T1000 (cell line): ENCODE measurements at regions not wholly inside any gene's neighbourhood (a gene's known extent, or its start where the extent isn't known, plus 50 kb on each side); places are given as distances from the start of the nearest gene placed in this dataset.

Source experiments
- DNase-seq: peaks from one replicate; lab custom pipeline; 2025; ENCODE audit warnings: mixed read lengths; lab: John Stamatoyannopoulos, UW

DNA sequence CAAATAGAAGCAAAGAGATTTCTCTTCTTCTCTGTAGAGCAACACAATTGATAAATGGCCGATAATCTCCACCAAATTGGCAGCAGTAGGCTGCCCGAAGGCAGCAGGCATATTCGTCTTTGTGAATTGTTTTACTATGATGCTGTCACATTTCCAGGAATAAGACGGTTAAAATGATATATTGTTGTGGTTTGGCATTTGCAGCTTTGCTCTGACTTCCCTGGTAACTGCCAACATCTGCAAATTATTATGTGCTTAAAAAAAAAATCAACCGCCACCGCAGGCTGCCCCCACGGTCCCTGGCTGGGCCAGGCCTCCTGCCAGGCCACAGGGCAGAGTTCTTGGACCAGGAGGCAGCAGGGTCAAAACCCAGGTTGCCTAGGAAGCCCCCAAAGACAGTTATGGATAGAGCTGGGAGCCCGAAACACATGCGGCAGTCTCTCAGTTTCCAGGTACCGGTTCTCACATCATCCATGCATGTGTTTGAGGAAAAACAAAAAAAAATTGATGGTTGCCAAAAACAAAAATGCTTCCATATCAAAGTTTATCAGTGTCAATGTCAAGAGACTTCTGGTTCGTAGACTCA is 179.3 kb downstream of the ETS2 start:
- no peak for DNase-seq

DNA sequence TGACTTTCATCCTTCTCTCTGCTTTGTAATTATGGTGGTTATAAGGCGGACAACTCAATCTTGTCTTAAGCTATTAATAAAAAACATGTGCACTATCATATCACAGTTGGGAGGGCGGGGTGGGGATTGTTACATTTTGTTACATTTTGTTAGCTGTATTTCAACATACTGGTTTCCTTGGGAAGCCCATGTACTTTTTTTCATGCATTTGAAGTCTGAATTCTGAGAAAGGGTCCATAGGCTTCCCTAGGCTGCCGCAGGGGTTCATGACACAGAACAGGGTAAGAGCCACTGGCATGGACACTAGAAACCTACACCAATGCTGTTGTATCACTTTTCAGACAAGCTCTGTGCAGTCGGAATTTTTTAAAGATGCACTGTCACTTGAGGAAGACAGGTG is 178.8 kb downstream of the ETS2 start:
- no peak for DNase-seq

DNA sequence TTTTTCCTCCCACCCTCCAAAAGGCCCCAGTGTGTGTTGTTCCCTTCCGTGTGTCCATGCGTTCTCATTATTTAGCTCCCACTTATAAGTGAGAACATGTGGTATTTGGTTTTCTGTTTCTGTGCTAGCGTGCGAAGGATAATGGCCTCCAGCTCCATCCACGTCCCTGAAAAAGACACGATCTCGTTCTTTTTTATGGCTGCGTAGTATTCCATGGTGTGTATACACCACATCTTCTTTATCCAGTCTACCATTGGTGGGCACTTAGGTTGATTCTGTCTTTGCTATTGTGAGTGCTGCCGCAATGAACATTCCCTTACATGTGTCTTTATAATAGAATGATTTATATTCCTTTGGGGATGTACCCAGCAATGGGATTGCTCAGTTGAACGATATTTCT is 177.8 kb downstream of the ETS2 start:
- DNase-seq: no peak

DNA sequence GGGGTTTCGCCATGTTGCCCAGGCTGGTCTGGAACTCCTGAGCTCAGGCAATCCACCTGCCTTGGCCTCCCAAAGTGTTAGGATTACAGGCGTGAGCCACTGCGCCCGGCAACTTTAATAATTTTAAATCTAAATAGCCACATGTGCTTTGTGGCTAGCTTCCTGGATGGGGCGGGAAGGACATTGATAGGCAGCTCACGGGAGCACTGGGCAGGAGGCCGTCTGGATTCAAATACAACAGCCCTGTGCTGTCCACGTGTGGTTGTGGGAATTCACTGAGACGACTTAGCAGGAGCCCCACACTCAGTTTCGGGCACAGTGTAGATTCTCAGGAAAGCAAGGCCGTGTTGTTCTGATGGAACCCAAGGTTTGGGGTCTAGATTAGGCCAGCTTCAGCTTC is 177.1 kb downstream of the ETS2 start:
- no peak for DNase-seq

DNA sequence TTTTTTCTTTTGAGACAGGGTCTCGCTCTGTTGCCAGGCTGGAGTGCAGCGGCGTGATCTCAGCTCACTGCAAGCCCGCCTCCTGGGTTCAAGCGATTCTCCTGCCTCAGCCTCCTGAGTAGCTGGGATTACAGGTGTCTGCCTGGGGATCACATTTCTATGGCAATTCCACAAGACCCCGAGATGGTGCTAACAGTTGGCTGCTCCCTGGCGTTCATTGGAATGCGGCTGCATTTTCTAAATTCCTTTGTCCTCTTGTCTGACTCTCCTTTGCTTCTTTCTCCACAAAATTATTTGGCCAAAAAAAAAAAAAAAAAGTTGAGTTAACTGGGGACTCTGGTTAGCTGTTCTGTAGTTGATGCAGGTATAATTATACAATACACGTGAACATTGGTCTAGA is 176.4 kb downstream of the ETS2 start:
- DNase-seq: no peak

DNA sequence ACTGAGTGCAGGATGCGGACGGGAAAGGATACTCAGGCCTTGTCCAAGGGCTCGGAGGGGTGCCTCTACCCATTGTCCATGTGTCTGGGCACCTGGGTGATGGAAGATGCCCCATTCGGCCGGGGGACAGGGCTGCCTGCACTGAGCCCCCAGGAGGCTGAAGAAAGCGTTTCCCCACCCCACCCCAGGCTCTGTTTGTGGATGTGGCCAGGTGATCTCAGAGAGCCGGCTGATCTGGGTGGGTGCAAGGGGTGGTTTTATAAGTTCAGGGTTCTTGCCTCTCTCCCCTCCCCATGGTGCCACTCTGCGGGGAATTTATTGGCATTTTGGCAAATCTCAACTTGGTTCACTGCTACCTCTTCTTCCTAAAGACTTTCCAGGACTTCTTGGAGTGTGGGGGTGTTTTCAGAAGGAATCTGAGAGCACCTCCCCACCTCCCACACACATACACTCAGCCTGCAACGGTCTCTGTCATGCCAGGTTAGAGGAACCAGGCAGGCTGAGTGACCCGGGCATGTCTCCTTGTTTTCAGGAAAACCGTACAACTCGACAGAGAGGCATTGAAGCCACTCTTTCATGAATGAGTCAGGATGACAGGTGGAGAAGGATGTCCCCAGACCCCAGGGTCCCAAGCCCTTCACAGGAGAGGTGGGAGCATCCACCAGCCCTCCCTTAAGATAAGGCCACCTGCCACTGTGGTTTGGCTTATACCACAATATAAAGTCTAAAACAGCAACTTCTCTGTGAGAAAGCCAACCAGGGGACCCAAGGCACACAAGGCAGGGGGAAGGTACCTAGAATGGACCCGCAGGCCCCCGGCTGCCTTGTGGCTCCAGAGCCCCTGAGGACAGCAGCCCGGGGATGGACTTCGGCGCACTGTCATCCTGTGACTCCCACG is 174.9 kb downstream of the ETS2 start:
- DNase-seq: no peak

DNA sequence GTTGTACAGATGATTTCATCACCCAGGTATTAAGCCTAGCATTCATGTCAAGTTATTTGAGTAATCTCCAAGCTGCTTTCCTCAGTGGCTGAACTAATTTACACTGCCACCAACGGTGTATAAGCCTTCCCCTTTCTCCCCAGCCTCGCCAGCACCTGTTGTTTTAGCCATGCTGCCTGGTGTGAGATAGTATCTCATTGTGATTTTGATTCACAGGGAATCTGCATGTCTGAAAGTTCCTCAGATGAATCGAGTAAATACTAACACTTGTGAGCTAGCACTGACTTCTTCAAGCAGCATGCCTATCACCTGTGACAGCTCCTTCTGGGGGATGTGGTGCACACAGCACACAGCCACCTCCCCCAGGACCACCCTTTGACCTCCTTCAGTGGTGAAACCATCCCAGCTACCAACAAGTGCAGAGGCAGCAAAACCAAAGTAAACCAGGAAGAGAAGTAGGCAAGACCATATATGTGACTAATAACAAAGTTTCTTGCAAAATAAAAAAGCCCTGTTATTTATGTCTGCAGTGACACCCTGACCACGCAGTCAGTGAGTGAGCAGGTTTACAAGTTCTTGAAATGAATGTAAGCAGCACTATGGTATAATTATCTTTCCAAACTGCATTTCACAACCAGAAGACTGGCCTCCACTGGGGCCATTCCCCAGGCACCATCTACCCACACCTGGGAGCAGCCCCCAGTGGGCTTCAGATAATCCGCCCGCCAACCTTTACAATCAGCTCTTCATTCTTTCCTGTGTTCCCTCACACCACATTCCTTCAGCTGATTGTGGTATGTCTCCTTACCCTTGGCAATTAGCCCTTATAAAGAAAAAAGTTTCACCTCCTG is 173.8 kb downstream of the ETS2 start:
- DNase-seq: no peak

DNA sequence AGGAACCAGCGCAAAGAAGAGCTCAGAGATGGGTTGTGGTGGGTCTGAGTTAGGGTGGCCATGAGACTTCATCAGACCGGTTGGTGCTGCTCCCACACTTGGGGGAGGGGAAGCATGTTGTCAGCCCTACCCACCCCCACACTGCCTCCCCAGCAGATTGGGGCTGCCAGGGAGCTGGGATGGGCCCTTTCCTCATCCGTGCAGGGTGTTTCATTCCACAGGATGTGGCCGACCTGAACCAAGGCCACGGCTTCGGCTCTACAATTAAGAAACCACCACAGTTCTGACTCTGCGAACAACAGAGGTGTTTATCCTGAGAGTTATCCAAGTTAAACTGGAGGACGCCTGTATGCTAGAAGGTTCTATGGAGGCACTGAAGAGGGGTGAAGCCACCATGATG is 171.2 kb downstream of the ETS2 start:
- DNase-seq: no peak

DNA sequence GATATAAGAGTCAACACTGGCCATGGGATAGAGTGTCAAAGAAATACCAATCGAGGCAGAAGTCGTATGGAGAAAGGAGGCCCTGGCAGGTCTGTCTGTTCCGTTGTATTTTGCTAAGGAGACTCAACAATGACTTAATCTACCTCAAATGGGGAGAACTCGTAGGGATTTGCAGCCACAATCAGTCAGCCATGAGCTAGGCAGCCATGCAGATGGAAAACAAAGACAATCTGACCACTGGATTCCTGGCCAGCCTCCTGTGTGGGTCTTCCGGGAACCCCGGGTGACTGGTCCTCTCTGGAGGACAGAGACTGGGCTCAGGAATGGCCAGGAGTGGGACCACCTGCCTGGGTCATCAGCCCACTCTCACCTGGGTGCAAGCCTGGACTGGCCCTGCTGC is 167.8 kb downstream of the ETS2 start:
- no peak for DNase-seq

DNA sequence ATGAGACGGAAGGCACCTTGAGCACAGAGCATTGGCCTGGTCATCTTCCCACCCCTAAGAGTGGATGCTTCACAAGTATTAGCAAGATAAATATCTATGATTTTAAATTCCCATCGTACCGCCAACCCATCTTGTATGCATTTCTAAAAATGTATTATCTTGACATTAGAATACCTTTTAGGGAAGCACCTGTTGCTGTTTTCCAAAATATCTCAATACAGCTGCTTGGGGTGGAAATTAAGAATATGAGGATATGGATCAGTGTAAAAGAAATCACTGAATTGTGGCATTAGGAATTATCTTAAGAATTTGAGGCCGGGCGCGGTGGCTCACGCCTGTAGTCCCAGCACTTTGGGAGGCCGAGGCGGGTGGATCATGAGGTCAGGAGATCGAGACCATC is 166.3 kb downstream of the ETS2 start:
- no peak for DNase-seq

DNA sequence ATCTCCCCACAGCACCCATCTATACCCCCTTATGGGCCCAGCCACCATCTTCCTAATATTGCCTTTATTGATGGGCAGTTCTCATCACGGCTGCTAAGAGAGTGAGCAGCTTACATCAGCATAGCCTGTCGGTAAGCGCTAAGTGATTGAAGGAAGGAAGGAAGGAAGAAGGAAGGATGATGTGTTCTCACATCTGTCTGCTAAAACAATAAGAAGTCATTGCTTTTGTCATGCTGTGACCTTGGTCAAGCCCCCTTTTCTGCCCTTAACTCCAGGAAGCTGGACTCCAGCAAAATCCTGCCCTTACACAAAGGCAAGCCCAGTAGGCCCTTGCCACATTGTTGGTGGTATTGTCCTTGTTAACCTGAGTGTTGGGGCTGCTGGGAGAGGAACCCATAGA is 165.0 kb downstream of the ETS2 start:
- no peak for DNase-seq

DNA sequence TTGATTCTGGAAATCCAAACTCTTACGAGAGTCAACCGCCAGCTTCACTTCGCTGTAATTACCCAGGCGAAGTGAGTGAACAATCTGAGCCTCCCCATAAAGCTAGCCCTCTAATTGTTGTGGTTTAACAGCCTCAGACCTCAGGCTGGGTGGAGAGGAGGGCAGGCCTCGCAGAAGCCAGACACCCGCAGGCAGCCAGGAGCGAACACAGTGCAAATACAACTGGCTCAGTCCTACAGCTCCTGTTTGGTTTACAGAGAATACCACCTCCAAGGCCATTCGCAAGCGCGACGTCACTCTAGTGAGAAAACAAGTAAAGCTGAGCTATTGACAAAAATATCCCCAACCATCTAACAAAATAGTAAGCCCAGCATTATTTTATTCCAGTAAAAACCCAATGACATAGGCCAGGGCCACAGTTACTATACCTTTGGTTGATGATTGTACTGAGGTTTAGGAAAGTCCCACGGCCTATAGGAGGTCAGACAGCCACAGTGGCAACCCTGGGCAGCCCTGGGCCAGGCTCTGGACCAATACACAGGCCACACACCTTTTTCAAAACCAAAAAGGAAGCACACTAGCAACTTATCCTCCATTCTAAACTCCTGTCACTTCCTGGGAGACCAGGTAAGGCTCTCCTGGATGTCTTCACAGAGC is 163.3 kb downstream of the ETS2 start:
- DNase-seq: no peak

DNA sequence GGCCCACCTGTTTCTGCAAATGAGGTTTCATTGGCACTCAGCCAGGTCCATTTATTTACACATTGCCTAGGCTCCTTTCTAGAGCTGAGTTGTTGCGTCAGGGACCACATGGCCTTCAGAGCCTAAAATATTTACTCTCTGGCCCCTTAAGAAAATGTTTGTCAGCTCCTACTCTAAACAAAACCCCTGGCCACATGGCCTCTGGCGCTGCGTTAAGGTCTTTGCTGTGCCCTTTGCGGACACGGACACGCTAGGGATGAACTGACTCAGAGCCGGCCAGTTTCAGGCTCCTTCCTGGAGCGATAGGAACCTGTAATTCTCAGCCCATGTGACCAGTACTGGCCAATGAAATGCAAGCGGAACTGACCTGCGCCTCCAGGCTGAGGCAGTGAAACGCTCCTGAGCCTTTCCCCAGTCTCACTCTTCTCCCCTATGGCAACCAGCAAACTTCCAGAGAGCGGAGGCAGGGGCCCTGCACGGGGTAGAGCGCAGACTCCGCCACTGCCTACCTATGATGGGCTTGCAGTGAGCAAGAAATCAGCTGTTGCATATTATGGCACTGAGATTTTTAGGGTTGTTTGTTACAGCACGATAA is 160.3 kb downstream of the ETS2 start:
- no peak for DNase-seq

DNA sequence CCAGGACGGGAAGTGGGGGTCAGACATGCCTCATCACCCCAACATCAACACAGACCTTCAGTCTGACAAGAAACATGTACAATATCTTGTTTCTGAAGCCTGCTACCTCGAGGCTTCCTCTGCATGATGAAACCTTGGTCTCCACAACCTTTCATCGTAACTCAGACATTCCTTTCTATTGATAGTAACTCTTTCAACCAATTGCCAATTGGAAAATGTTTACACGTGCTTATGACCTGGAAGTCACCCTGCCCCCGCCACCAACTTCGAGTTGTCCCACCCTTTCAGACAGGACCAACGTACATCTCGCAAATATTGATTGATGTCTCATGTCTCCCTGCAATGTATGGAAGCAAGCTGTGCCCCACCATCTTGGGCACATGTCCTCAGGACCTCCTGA is 159.5 kb downstream of the ETS2 start:
- no peak for DNase-seq

DNA sequence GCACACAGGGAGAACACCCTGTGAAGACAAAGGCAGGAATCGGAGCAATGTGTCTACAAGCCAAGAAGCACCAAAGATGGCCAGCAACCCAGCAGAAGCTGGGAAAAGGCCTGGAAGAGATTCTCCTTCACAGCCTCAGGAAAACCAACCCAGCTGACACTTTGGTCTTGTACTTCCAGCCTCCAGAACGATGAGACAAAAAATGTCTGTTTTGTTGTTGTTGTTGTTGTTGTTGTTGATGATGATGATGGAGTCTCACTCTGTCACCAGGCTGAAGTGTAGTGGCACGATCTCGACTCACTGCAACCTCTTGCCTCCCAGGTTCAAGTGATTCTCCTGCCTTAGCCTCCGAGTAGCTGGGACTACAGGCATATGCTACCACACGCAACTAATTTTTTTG is 157.3 kb downstream of the ETS2 start:
- no peak for DNase-seq

DNA sequence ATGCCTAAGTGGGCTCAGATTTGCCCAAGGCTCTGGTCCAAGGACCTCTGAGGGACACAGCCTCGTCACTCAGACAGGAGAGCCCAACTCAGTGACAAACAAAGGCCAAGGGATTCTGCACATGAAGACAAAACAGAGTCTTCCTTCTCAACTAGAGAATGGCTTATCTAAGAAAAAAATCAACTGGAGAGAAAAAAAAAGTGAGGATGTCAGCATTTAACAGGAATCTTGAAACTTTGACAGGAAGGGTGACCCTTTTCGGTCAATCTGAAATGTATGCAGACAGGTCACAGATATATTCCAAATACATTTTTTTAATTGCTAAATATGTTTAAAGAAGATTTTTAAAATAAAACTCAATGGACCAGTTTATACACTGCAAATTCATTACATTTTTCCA is 154.5 kb downstream of the ETS2 start:
- DNase-seq: no peak

DNA sequence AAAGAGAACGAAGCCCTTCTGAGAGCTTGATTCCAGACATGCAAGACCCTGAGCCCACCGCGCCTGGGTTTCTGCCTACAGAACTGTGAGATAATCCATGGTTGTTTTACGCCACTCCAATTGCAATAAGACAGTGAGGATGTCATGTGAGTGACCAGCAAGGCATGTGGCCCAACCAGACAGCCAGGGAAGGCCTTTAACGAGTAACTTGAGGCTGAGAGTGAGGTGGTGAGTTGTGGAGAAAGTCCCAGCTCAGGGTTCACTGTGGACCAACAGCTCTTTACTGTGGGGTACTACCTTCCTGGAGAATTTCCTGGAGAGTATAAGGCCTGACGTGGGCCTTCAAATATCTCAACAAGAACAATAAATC is 153.9 kb downstream of the ETS2 start:
- no peak for DNase-seq

DNA sequence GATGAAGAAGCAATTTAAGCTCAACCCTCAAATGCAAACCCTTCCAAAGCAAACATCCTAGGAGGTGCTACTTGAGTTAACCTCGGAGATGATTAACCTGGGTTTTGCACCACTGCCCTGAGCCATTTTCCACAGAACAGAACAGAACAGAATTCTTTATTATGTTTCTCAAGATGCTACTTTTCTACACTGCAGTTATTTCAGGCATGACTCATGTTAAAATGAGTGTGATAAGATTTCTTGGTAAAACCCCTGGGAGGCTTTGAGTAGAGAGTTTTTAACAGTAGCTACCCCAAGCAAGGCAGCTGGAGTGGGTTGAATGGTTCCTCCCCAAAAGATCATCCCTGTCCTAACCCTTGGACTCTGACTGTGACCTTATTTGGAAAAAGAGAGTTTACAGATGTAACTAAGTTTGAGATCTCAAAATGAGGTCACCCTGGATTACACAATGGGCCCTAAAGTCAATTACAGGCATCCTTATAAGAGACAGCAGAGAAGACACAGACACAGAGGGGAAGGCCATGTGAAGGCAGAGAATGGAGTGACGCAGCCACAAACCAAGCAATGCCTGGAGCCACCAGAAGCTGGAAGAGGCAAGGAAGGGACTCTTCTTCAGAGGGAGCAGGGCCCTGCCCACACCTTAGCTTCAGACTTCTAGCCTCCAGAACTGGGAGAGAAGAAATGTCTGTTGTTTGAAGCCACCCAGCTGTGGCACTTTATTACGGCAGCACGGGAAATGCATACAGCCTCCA is 153.4 kb downstream of the ETS2 start:
- peak; percentile 37 for DNase-seq

DNA sequence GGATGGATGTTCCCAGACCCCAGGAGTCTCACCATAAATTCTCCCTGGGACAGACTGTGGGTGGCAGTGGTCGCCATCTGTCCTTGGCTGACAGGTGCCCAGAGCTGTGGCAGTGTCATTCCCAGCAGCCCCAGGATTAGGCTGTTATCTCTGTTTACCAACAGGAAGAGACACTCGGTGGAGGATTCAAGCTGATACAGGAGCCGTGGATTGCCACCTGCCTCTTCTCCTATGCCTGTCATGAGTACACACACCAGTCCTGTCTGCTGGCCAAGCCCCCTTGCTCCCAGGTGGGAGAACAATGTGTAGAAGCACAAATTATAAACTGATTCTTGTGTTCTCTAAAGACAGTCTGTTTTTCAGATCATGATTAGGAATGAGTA is 152.6 kb downstream of the ETS2 start:
- DNase-seq: no peak

DNA sequence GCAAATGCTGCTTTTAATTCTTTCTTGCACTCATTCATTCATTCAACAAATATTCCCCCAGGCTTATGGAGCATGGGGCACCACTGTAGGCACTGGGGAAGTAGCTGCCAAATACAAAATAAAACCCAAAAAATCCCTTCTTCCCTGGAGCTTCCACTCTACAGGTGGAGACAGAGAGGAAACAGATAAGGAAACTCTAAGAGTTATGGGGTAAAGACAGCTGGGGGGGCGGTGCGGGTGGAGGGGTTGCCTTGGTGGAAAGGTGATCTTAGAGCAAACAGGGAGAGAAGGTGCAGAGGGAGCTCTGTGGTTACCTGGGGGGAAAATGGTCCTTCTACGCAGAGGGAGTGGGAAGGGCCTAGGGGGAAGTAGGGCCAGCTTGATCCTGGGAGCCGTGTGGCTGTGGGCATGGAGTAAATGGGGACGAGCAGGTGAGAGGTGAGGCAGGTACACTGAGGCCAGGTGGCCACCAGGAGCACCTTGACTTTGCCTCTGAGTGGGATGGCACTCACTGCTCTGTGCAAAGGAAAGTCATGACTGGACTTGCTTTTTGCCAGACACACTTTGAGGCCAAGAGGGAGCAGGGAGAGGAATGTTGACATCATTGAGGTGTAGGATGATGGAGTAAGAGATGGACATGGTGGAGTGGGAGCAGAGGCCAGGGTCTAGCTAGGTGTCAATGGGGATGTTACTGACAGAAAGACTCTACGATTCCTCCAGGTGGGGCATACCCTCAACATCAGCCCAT is 152.0 kb downstream of the ETS2 start:
- no peak for DNase-seq
